SK-N-SH (cell line): ENCODE measurements at regions not wholly inside any gene's neighbourhood (a gene's known extent, or its start where the extent isn't known, plus 50 kb on each side); places are given as distances from the start of the nearest gene placed in this dataset.
"Not testable (repeated sequence)": the region's sequence is repeated elsewhere in the genome, so short reads cannot be mapped to it uniquely, and the experiment has no call there.

Experiments
- CTCF ChIA-PET: fragments of 300-600, 350-600 bp; formaldehyde crosslinking; extraction: SDS; loops from one replicate; lab custom pipeline; 2021; lab: Yijun Ruan, JAX
- POLR2A ChIA-PET: fragments of 350-600 bp; sonication (Branson Sonifier 250); formaldehyde crosslinking; extraction: SDS; loops from one replicate; lab custom pipeline; 2020; ENCODE audit warnings: antibody characterized with exemption, inconsistent platforms; lab: Yijun Ruan, JAX
- DNase-seq: peaks from one replicate; pipeline ENCODE4 v3.0.0; 2012
- H2AFZ ChIP-seq: fragments of 200-600 bp; sonication (generic); 2 replicates; pipeline ENCODE4 v1.8.1; 2016; ENCODE audit warnings: antibody characterized with exemption, mild to moderate bottlenecking, low read depth
- H3F3A ChIP-seq: fragments of 200-600 bp; sonication (generic); replicated peaks from 2 replicates; pipeline ENCODE3; 2016; ENCODE audit warnings: antibody characterized with exemption, mild to moderate bottlenecking; ENCODE audit not compliant: insufficient read depth
- H3K27ac ChIP-seq, 2 experiments: fragments of 200-500 bp in 1 of 2; fragments of 200-600 bp in 1 of 2; sonication (Bioruptor generic) in 1 of 2; sonication (generic), shearing (Covaris generic) in 1 of 2; 2 replicates each; pipeline versions ENCODE4 v1.5.1 to v1.6.1; 2014 to 2016; ENCODE audit warnings: low read depth in 2 of 2, inconsistent platforms in 1 of 2, low read length in 1 of 2, mild to moderate bottlenecking in 1 of 2, mixed read lengths in 1 of 2
- H3K27me3 ChIP-seq: fragments of 200-600 bp; sonication (generic), shearing (Covaris generic); 2 replicates; pipeline ENCODE4 v1.6.1; 2016; ENCODE audit warnings: mixed run types; ENCODE audit not compliant: insufficient read depth
- H3K36me3 ChIP-seq, 2 experiments: fragments of 200-500 bp in 1 of 2; fragments of 200-600 bp in 1 of 2; sonication (Bioruptor generic) in 1 of 2; sonication (generic) in 1 of 2; replicated peaks in 1 of 2; 2 replicates each; pipeline versions ENCODE3 to v1.5.1; 2014 to 2016; ENCODE audit warnings: low read length in 1 of 2, mild to moderate bottlenecking in 1 of 2; ENCODE audit not compliant: insufficient read depth in 2 of 2, control insufficient read depth in 1 of 2
- H3K4me1 ChIP-seq, 2 experiments: fragments of 200-500 bp in 1 of 2; fragments of 200-600 bp in 1 of 2; sonication (Bioruptor generic) in 1 of 2; sonication (generic), shearing (Covaris generic) in 1 of 2; 2 replicates each; pipeline versions ENCODE4 v1.5.1 to v1.6.1; 2014 to 2016; ENCODE audit warnings: low read depth in 1 of 2, low read length in 1 of 2, mixed run types in 1 of 2; ENCODE audit not compliant: insufficient read depth in 2 of 2, control insufficient read depth in 1 of 2
- H3K4me2 ChIP-seq: fragments of 200-600 bp; sonication (generic), shearing (Covaris generic); 2 replicates; pipeline ENCODE4 v1.6.1; 2017; ENCODE audit warnings: mixed run types
- H3K4me3 ChIP-seq, 2 experiments: fragments of 200-500 bp in 1 of 2; fragments of 200-600 bp in 1 of 2; sonication (Bioruptor generic) in 1 of 2; sonication (generic), shearing (Covaris generic) in 1 of 2; 2 replicates each; pipeline versions ENCODE4 v1.5.1 to v1.8.1; 2014 to 2016; ENCODE audit warnings: low read depth in 2 of 2, inconsistent platforms in 1 of 2, low read length in 1 of 2, mild to moderate bottlenecking in 1 of 2, mixed read lengths in 1 of 2, moderate library complexity in 1 of 2
- H3K79me2 ChIP-seq: fragments of 200-600 bp; sonication (generic); 2 replicates; pipeline ENCODE4 v1.8.1; 2017; ENCODE audit warnings: mild to moderate bottlenecking; ENCODE audit not compliant: insufficient read depth
- H3K9ac ChIP-seq: fragments of 200-600 bp; sonication (generic); 2 replicates; pipeline ENCODE4 v1.6.1; 2017; ENCODE audit warnings: mixed run types
- H3K9me2 ChIP-seq: fragments of 200-600 bp; sonication (generic); 2 replicates; pipeline ENCODE4 v1.6.1; 2017; ENCODE audit warnings: mixed run types
- H3K9me3 ChIP-seq: fragments of 200-600 bp; sonication (generic); 2 replicates; pipeline ENCODE4 v1.6.1; 2017; ENCODE audit warnings: mixed run types, mild to moderate bottlenecking, moderate library complexity
- H4K20me1 ChIP-seq: fragments of 200-600 bp; sonication (generic); 2 replicates; pipeline ENCODE4 v1.6.1; 2017; ENCODE audit warnings: mild to moderate bottlenecking, mixed run types; ENCODE audit not compliant: insufficient read depth
- EP300 ChIP-seq, 2 experiments: IDR thresholded peaks; 2 replicates each; pipeline versions ENCODE4 v1.4.0 to v1.6.1; 2012; ENCODE audit warnings: borderline replicate concordance in 1 of 2, low read depth in 1 of 2, low read length in 1 of 2
- FOXJ3 ChIP-seq: sonication (generic); formaldehyde crosslinking; IDR thresholded peaks from 2 replicates; pipeline ENCODE4 v1.5.1; 2020; ENCODE audit warnings: mild to moderate bottlenecking, missing genetic modification reagents
- FOXM1 ChIP-seq: IDR thresholded peaks from 2 replicates; pipeline ENCODE4 v1.4.0; 2012; ENCODE audit warnings: low read depth, mild to moderate bottlenecking
- GABPA ChIP-seq: IDR thresholded peaks from 2 replicates; pipeline ENCODE4 v1.4.0; 2012; ENCODE audit warnings: low read depth, mild to moderate bottlenecking
- MEF2A ChIP-seq: IDR thresholded peaks from 2 replicates; pipeline ENCODE4 v1.4.0; 2012; ENCODE audit warnings: low read depth, borderline replicate concordance
- RAD21 ChIP-seq: IDR thresholded peaks from 2 replicates; pipeline ENCODE4 v1.6.1; 2012; ENCODE audit warnings: mild to moderate bottlenecking, low read length
- RCOR1 ChIP-seq: fragments of 150-350 bp; IDR thresholded peaks from 2 replicates; pipeline ENCODE4 v1.6.1; 2017; ENCODE audit warnings: antibody characterized with exemption, low read length
- SMC3 ChIP-seq: IDR thresholded peaks from 2 replicates; pipeline ENCODE4 v1.6.1; 2012; ENCODE audit warnings: low read depth, low read length, improper control_type of control experiment
- WGBS: methylation state at CpG from one replicate; pipeline ENCODE4 v1.1.6; 2017; ENCODE audit warnings: low lambda C conversion rate; 5-methylcytosine and 5-hydroxymethylcytosine counted together
- TF ChIP-seq, protein P1 (sequence below): fragments of 150-350 bp; IDR thresholded peaks from 2 replicates; pipeline ENCODE4 v1.6.1; 2016; ENCODE audit warnings: mild to moderate bottlenecking, low read depth, low read length
- TF ChIP-seq, protein P2 (sequence below): fragments of 150-350 bp; IDR thresholded peaks from 2 replicates; pipeline ENCODE4 v1.6.1; 2017; ENCODE audit warnings: antibody characterized with exemption, low read length, low read depth, borderline replicate concordance
- TF ChIP-seq, protein P3 (sequence below): IDR thresholded peaks from 2 replicates; pipeline ENCODE4 v1.4.0; 2012; ENCODE audit warnings: low read depth, borderline replicate concordance

DNA sequence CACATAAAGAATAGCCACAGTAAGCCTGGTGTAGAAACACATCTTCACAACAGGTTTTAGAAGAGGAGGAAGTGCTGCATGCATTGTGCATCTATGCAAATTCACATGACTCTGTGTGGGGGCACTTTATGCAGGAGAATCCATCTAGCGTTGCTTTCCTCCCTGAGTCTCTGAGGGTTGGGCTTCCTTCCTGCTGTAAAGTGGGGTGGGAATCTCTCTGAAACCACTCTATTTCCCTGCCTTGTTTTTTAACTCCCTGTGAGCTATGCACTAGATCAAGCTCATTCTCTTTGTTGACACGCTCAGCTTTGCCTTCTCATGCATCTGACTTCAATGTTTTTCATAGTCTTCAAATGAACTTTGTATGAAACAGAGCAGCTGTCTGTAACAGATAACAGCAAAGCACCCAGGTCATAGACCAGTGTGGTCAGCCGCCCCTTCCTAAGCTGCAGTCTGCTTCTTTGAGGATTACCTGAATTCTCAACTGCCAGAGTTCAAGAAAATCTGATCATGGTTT lies 102.7 kb upstream of the DPH5 start:
- Histone ChIP-seq H3K36me3 (no peaks in the 10 kb centered on the region), H3K9ac (no peak overlapping the region), H3K27ac (no peak overlapping the region), H3K27me3 (no peaks in the 10 kb centered on the region), H3K4me3 (no peak overlapping the region)
- POLR2A ChIA-PET, result no interaction called here
- WGBS, result 68% methylated on average over 3 of the region's 3 CpGs
- no peak for TF ChIP-seq FOXM1
- TF ChIP-seq, protein P1, sequence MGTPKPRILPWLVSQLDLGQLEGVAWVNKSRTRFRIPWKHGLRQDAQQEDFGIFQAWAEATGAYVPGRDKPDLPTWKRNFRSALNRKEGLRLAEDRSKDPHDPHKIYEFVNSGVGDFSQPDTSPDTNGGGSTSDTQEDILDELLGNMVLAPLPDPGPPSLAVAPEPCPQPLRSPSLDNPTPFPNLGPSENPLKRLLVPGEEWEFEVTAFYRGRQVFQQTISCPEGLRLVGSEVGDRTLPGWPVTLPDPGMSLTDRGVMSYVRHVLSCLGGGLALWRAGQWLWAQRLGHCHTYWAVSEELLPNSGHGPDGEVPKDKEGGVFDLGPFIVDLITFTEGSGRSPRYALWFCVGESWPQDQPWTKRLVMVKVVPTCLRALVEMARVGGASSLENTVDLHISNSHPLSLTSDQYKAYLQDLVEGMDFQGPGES, result no peak
- TF ChIP-seq, all 33 proteins: peak for 0
- no peaks in the 10 kb centered on the region for H3K79me2 ChIP-seq
- H2AFZ ChIP-seq, result no peak overlapping the region
- H3F3A ChIP-seq, result no peaks in the 10 kb centered on the region
- H3K4me2 ChIP-seq, result no peak overlapping the region
- peaks cover 0 to 4% of the 10 kb centered on the region in 2 experiments; a peak in 2 of 4 replicates for H3K4me1 ChIP-seq
- H3K9me2 ChIP-seq, result no peaks in the 10 kb centered on the region
- CTCF ChIA-PET, result interaction anchor here (3.0 kb wide), 1 partner anchor 160 kb away, joined by 7 read pairs; no protein-coding TSS in a partner anchor
- DNase-seq, result no peak
- no peaks in the 10 kb centered on the region for H4K20me1 ChIP-seq
- H3K9me3 ChIP-seq, result no peaks in the 10 kb centered on the region

DNA sequence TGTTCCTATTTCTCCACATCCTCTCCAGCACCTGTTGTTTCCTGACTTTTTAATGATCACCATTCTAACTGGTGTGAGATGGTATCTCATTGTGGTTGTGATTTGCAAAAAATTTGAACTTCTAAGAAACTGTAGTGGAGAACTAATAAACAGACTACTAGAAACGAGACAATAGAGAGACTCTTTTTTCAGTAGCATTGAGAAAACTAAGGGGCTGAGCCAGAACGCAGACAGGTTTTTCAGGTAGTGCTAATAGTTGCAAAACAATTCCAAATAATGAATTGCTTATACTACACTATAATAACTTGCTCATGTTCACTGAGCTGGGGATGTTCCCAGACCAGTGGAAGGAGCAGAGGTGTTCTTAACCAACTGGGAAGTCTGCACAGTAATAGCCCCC lies 98.8 kb upstream of the DPH5 start:
- Histone ChIP-seq H3K9ac (no peak overlapping the region), H3K9me3 (no peaks in the 10 kb centered on the region), H3K4me1 (peaks cover 0 to 4% of the 10 kb centered on the region in 2 experiments; a peak in 1 of 4 replicates), H3K4me3 (no peak overlapping the region), H3K36me3 (no peaks in the 10 kb centered on the region), H4K20me1 (no peaks in the 10 kb centered on the region), H3F3A (no peaks in the 10 kb centered on the region), H3K4me2 (no peak overlapping the region), H2AFZ (no peak overlapping the region), H3K27ac (no peak overlapping the region), H3K9me2 (no peaks in the 10 kb centered on the region), H3K27me3 (no peaks in the 10 kb centered on the region), H3K79me2 (no peaks in the 10 kb centered on the region)
- no peak for DNase-seq
- 65% methylated on average over 2 of the region's 2 CpGs for WGBS
- CTCF ChIA-PET, result no interaction called here
- POLR2A ChIA-PET, result no interaction called here
- TF ChIP-seq RCOR1 (no peak), EP300 (IDR thresholded peaks at IDR 0.05; ENCODE audit: borderline replicate concordance in 1 of 2, low read depth in 1 of 2, low read length in 1 of 2) (no peak), GABPA (no peak), FOXM1 (no peak), MEF2A (no peak), SMC3 (no peak), RAD21 (no peak), FOXJ3 (CRISPR knock-in tag) (no peak)
- TF ChIP-seq, protein P2, sequence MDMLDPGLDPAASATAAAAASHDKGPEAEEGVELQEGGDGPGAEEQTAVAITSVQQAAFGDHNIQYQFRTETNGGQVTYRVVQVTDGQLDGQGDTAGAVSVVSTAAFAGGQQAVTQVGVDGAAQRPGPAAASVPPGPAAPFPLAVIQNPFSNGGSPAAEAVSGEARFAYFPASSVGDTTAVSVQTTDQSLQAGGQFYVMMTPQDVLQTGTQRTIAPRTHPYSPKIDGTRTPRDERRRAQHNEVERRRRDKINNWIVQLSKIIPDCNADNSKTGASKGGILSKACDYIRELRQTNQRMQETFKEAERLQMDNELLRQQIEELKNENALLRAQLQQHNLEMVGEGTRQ, result no peak
- TF ChIP-seq, protein P1, result no peak
- TF ChIP-seq, protein P3, sequence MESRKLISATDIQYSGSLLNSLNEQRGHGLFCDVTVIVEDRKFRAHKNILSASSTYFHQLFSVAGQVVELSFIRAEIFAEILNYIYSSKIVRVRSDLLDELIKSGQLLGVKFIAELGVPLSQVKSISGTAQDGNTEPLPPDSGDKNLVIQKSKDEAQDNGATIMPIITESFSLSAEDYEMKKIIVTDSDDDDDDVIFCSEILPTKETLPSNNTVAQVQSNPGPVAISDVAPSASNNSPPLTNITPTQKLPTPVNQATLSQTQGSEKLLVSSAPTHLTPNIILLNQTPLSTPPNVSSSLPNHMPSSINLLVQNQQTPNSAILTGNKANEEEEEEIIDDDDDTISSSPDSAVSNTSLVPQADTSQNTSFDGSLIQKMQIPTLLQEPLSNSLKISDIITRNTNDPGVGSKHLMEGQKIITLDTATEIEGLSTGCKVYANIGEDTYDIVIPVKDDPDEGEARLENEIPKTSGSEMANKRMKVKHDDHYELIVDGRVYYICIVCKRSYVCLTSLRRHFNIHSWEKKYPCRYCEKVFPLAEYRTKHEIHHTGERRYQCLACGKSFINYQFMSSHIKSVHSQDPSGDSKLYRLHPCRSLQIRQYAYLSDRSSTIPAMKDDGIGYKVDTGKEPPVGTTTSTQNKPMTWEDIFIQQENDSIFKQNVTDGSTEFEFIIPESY, result no peak

DNA sequence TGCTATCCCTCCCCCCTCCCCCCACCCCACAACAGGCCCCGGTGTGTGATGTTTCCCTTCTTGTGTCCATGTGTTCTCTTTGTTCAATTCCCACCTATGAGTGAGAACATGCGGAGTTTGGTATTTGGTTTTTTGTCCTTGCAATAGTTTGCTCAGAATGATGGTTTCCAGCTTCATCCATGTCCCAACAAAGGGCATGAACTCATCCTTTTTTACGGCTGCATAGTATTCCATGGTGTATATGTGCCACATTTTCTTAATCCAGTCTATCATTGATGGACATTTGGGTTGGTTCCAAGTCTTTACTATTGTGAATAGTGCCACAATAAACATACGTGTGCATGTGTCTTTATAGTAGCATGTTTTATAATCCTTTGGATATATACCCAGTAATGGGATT lies 98.3 kb upstream of the DPH5 start:
- H3K36me3 ChIP-seq, H3K9me3 ChIP-seq, H3K4me3 ChIP-seq, POLR2A ChIA-PET, CTCF ChIA-PET, H3K4me1 ChIP-seq, H2AFZ ChIP-seq, DNase-seq, H3K9ac ChIP-seq, H3K27me3 ChIP-seq, H3K9me2 ChIP-seq, H3F3A ChIP-seq, H4K20me1 ChIP-seq, H3K4me2 ChIP-seq, H3K79me2 ChIP-seq, H3K27ac ChIP-seq: not testable (repeated sequence)
- WGBS, result 84% methylated on average over 4 of the region's 4 CpGs
